Mucosa of descending colon (tissue), 3 donors: ENCODE measurements at regions not wholly inside any gene's neighbourhood (a gene's known extent, or its start where the extent isn't known, plus 50 kb on each side); places are given as distances from the start of the nearest gene placed in this dataset.

ENCODE experiments used
- ATAC-seq: fragments of 200-7000 bp; cut with Tn5 transposase; one replicate; pipeline ENCODE4 v1.9.1; 2020; ENCODE audit warnings: mild to moderate bottlenecking, moderate library complexity
- DNase-seq, 3 donors: peaks; one replicate each; pipeline ENCODE4 v3.0.0-alpha.2; 2020
- H3K36me3 ChIP-seq: fragments of 200-600 bp; one replicate; pipeline ENCODE4 v1.8.0; 2021; ENCODE audit warnings: low read depth, mild to moderate bottlenecking
- H3K4me1 ChIP-seq: fragments of 200-600 bp; one replicate; pipeline ENCODE4 v1.8.0; 2021; ENCODE audit warnings: low read depth, mild to moderate bottlenecking
- H3K4me3 ChIP-seq: fragments of 200-600 bp; one replicate; pipeline ENCODE4 v1.8.0; 2021; ENCODE audit warnings: mild to moderate bottlenecking
- H3K9me3 ChIP-seq: fragments of 200-600 bp; one replicate; pipeline ENCODE4 v1.8.0; 2021; ENCODE audit warnings: mild to moderate bottlenecking
- intact Hi-C, 2 donors: fragments of 100-400 bp; cut with DNase I in 1 of 2; cut with micrococcal nuclease in 1 of 2; formaldehyde crosslinking; loops; one replicate each; pipeline versions ENCODE4 v1.11.0 to v1.11.1; 2022; cut with DNase I, micrococcal nuclease
- TF ChIP-seq, protein P1 (sequence below): fragments of 200-600 bp; IDR thresholded peaks from one replicate; pipeline ENCODE4 v1.8.0; 2022; ENCODE audit warnings: antibody characterized with exemption, mild to moderate bottlenecking
- donor health status: DM: no; HTN: no; CAD: no; lungs with moderate emphysema.
- donor health status: DM: no; HTN: no; CAD: no.
- donor health status: DM: no; HTN: yes; CAD: no.

GRCh38 chr6:164855281-164855680 lies 454.1 kb downstream of the C6orf118 start:
- H3K36me3 ChIP-seq = no peaks in the 10 kb centered on the region
- intact Hi-C loops = no loop called here
- peaks cover 30% of the 10 kb centered on the region for H3K9me3 ChIP-seq
- no peaks in the 10 kb centered on the region for H3K4me1 ChIP-seq
- ATAC-seq (no peak), DNase-seq (no peak)
- no peak overlapping the region for H3K4me3 ChIP-seq
- TF ChIP-seq, protein P1, sequence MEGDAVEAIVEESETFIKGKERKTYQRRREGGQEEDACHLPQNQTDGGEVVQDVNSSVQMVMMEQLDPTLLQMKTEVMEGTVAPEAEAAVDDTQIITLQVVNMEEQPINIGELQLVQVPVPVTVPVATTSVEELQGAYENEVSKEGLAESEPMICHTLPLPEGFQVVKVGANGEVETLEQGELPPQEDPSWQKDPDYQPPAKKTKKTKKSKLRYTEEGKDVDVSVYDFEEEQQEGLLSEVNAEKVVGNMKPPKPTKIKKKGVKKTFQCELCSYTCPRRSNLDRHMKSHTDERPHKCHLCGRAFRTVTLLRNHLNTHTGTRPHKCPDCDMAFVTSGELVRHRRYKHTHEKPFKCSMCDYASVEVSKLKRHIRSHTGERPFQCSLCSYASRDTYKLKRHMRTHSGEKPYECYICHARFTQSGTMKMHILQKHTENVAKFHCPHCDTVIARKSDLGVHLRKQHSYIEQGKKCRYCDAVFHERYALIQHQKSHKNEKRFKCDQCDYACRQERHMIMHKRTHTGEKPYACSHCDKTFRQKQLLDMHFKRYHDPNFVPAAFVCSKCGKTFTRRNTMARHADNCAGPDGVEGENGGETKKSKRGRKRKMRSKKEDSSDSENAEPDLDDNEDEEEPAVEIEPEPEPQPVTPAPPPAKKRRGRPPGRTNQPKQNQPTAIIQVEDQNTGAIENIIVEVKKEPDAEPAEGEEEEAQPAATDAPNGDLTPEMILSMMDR = no peak

DNA sequence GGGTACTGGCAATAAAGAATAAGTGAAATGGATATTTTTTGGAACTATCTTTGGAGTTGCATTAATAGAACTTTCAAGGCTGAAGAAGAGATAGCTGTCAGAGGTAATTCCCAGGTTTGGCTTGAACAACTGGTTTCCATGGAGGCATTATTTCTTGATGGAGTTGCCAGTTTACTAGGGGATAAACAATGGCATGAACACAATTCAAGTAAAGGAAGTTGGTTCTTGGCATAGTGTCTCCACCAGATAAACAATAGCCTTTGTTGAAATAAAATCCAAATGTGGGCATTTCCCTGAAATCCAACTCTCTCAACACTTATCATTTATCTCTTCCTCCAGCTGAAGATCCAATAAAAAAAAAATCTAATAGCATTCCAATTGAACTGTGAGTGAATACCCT lies 454.9 kb downstream of the C6orf118 start:
- Histone ChIP-seq H3K4me3 (no peak overlapping the region), H3K4me1 (no peaks in the 10 kb centered on the region), H3K9me3 (peaks cover 27% of the 10 kb centered on the region), H3K36me3 (no peaks in the 10 kb centered on the region)
- no peak for DNase-seq
- ATAC-seq = no peak
- TF ChIP-seq, protein P1 = no peak
- intact Hi-C loops = no loop called here

DNA sequence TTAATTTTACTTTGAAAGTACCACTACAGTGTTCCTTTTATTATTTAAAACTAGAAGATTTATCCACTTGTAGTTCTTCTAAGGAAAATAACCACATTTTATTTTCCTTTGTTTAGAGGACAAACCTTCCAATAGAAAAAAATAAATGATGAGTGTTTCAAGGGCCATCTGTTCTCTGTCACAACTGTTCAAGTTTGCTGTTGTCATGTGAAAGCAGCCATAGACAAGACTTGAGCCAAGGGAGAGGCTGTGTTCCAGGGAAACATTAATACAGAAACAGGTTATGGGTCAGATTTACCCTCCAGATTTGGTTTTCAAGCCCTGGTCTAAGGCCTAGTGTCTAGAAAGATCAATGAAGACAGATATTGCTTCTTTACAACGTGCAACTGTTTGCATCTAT lies 463.6 kb downstream of the C6orf118 start:
- ATAC-seq (no peak), DNase-seq (no peak)
- Histone ChIP-seq H3K4me3 (no peak overlapping the region), H3K9me3 (peaks cover 27% of the 10 kb centered on the region), H3K4me1 (no peaks in the 10 kb centered on the region), H3K36me3 (no peaks in the 10 kb centered on the region)
- TF ChIP-seq, protein P1 = no peak
- intact Hi-C loops = no loop called here

- TF ChIP-seq, protein P1 = no peak
- H3K4me3 ChIP-seq = no peak overlapping the region
- DNase-seq (no peak), ATAC-seq (no peak)
- no peaks in the 10 kb centered on the region for H3K36me3 ChIP-seq
- H3K4me1 ChIP-seq = no peaks in the 10 kb centered on the region
- peaks cover 22% of the 10 kb centered on the region for H3K9me3 ChIP-seq
- intact Hi-C loops = no loop called here
Measured at GRCh38 chr6:164842085-164842484, 467.3 kb downstream of the C6orf118 start.

DNA sequence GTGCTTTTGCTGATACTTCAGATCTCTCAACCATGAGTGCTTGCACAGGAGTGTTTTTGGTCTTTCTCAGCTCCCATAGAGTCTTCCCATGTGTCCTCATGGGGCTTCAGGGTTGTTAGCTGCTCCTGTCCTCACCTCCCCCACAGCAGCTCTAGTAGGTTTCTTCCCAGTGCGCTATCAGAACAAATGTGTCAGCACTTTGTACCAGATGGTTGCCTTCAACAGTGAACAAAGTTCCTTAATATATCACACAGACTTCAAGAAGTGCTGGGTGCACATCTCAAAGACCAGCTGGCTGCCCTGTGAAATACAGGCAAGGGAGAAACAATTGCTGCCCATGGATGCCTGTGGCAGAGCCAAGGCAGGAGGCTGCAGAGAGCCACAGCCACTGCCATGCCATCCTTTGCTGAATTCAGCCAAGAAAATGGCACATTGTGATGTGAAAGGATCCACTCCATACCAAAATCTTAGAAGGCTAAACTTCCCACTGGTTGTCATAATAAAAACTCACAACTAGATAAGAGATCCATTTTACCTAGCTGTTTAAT lies 471.3 kb downstream of the C6orf118 start:
- no peaks in the 10 kb centered on the region for H3K4me1 ChIP-seq
- TF ChIP-seq, protein P1 = no peak

GRCh38 chr6:164836486-164836885 lies 472.9 kb downstream of the C6orf118 start:
- Histone ChIP-seq H3K4me1 (no peaks in the 10 kb centered on the region), H3K36me3 (no peaks in the 10 kb centered on the region), H3K9me3 (peaks cover 31% of the 10 kb centered on the region), H3K4me3 (no peak overlapping the region)
- TF ChIP-seq, protein P1 = no peak
- intact Hi-C loops = no loop called here
- ATAC-seq (no peak), DNase-seq (no peak)

More for the DNA sequence above, 471.3 kb downstream of the C6orf118 start:
- intact Hi-C loops = no loop called here
- Histone ChIP-seq H3K4me3 (no peak overlapping the region), H3K9me3 (peaks cover 23% of the 10 kb centered on the region), H3K36me3 (no peaks in the 10 kb centered on the region)
- DNase-seq = no peak
- no peak for ATAC-seq
